Coronary artery (tissue), 2 donors: ENCODE measurements at regions not wholly inside any gene's neighbourhood (a gene's known extent, or its start where the extent isn't known, plus 50 kb on each side); places are given as distances from the start of the nearest gene placed in this dataset.

Experiments used
- DNase-seq: peaks from one replicate; pipeline ENCODE4 v3.0.0-alpha.2; 2017; ENCODE audit warnings: low spot score
- H3K27ac ChIP-seq, 2 donors: fragments of 200-600 bp; sonication (generic); one replicate each; pipeline ENCODE4 v1.5.1; 2016 to 2019
- H3K4me3 ChIP-seq: fragments of 200-600 bp; sonication (generic); 2 replicates; pipeline ENCODE4 v1.5.1; 2016; ENCODE audit warnings: mild to moderate bottlenecking, moderate library complexity
- CTCF ChIP-seq: fragments of 200-600 bp; sonication (generic); IDR thresholded peaks from one replicate; pipeline ENCODE4 v1.5.1; 2019; ENCODE audit warnings: antibody characterized with exemption

DNA sequence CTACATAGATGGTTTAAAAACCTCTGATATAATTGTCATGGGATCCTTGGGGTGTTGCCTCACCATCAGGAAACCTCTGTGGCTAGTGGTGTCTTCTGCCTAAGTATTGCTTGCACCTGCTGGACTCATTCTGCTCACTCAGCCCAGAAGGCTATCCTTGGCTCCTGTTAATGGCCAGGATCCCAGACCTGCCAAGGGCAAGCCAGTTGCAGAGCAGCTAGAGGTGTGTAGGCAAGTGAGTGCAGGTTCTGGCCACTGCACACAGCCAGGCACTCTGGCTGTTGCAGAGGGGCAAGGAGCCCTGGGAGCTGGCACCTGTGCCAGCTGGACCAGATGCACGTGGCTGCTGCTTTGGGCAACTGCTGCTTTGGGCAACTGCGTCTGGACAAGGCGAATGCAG is 1125.8 kb downstream of the SI start:
- no peak overlapping the region for H3K4me3 ChIP-seq
- DNase-seq: no peak
- no peak overlapping the region for H3K27ac ChIP-seq
- TF ChIP-seq CTCF: no peak

DNA sequence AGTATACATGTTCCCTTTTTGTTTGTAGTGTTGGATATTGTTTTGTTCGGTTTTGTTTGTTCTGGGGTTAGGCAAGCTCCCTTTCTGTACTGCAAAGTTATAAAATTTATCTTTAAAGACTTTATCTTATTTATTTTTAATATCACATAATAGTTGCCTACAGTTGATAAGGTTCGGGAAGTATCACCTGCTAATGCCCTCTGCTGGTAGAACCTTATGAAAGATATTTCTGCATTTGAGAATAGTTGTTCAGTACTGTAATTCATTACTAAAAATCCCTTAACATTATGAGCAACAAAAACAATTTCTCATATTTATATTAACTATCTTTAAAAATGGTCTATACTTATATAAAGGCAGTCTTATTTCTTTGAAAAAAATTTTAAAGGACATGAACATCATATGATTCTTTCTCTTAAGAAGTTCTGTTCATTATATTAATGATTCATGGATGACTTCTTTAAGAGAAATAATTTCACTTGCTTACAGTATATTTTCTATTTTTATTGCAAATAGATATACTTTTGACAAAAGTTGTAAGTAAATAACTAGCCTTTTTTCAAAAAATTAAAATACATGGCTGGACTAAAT is 1126.8 kb downstream of the SI start:
- TF ChIP-seq CTCF: no peak
- no peak overlapping the region for H3K4me3 ChIP-seq
- H3K27ac ChIP-seq: no peak overlapping the region
- no peak for DNase-seq

GRCh38 chr3:163946785-163947184 is 1131.5 kb downstream of the SI start:
- no peak for DNase-seq
- no peak for TF ChIP-seq CTCF
- Histone ChIP-seq H3K4me3 (no peak overlapping the region), H3K27ac (no peak overlapping the region)

GRCh38 chr3:163943664-163944063 is 1134.6 kb downstream of the SI start:
- no peak for DNase-seq
- no peak overlapping the region for H3K27ac ChIP-seq
- no peak overlapping the region for H3K4me3 ChIP-seq
- no peak for TF ChIP-seq CTCF

GRCh38 chr3:163939926-163940325 is 1138.4 kb downstream of the SI start:
- H3K4me3 ChIP-seq: no peak overlapping the region
- TF ChIP-seq CTCF: no peak
- H3K27ac ChIP-seq: no peak overlapping the region
- DNase-seq: no peak

DNA sequence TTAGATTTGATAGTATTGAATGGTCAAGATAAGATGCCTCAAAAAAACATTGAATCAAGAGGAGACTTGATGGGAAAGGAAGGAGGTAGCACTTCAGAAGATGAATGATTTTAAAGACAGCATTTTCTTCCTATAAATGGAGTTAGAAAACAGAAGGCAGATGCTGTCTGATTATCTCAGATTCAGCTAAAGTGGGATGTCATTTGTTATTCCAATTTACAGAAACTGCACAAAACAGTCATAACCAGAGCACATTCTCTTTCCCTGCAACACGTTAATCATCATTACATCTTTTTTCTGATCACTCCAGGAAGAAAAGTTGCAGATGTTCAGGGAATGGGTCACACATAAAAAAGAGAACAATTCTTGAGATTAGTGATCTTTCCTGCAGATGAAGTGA is 1141.8 kb downstream of the SI start:
- no peak for DNase-seq
- no peak for TF ChIP-seq CTCF
- H3K4me3 ChIP-seq: no peak overlapping the region

DNA sequence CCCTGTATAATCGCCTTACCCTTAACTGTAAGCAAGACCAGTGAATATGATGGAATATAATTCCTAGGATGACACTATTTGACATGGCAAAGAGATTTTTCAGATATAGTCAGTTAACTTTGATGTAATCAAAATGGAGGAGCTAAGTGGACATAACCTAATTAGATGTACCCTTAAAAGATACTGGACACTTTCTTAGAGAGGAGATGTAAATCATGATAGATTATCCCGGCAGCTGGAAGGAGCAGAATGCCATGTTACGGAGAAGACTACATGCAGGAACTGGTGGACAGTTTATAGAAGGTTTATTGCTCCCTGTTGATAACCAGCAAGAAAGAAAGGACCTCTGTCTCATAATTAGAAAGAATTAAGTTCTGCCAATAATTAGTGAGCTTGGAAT is 1142.9 kb downstream of the SI start:
- no peak overlapping the region for H3K27ac ChIP-seq

More for the DNA sequence above, 1141.8 kb downstream of the SI start:
- no peak overlapping the region for H3K27ac ChIP-seq

More for the DNA sequence above, 1142.9 kb downstream of the SI start:
- no peak for TF ChIP-seq CTCF
- no peak overlapping the region for H3K4me3 ChIP-seq
- no peak for DNase-seq
